Transverse colon (tissue), 4 donors: ENCODE measurements at regions not wholly inside any gene's neighbourhood (a gene's known extent, or its start where the extent isn't known, plus 50 kb on each side); places are given as distances from the start of the nearest gene placed in this dataset.

ENCODE experiments used
- CTCF ChIP-seq, 5 experiments: fragments of 200-600 bp in 3 of 5; fragments of 450-650 bp in 2 of 5; sonication (generic) in 3 of 5; IDR thresholded peaks; 1 replicate in 2 of 5; 2 replicates in 3 of 5; pipeline ENCODE4 v1.5.1; 2016 to 2017; ENCODE audit warnings: antibody characterized with exemption in 5 of 5, inconsistent platforms in 3 of 5, mild to moderate bottlenecking in 2 of 5, moderate library complexity in 1 of 5
- POLR2A ChIP-seq: fragments of 450-650 bp; IDR thresholded peaks from one replicate; pipeline ENCODE4 v1.6.1; 2016; ENCODE audit warnings: antibody characterized with exemption, mild to moderate bottlenecking, moderate library complexity
- POLR2AphosphoS5 ChIP-seq, 3 donors: sonication (generic); formaldehyde crosslinking; IDR thresholded peaks; one replicate each; pipeline ENCODE4 v1.6.1; 2016; ENCODE audit warnings: antibody characterized with exemption in 3 of 3

DNA sequence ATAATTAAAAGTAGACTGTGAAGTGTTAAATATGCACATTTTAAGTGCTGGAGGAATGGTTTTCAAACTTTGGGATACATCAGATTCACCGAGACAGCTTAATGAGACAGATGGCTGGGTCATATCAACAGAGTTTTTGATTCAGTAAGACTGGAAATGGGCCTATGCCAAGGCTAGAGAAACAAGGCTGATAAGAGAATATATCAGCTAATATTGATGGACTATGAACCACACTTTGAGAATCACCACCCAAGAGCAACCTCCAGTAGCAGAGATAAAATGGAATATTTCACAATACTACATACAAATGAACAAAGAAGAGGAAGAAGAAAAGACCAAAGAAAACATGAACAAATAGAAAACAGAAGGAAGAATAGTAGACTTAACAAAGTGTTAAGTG is 450.2 kb upstream of the KLHL29 start:
- TF ChIP-seq CTCF (IDR thresholded peaks at IDR 0.05) (no peak), POLR2A (no peak), POLR2AphosphoS5 (IDR thresholded peaks at IDR 0.05) (no peak)
